HepG2 (cell line): ENCODE measurements at regions not wholly inside any gene's neighbourhood (a gene's known extent, or its start where the extent isn't known, plus 50 kb on each side); places are given as distances from the start of the nearest gene placed in this dataset.

ENCODE experiments used
- ATAC-seq: fragments of 200-7000 bp; cut with Tn5 transposase; 3 replicates; pipeline ENCODE4 v1.9.1; 2020; ENCODE audit warnings: mild to moderate bottlenecking, moderate library complexity
- BruUV-seq: library from RNA; stranded (reverse); fragments of 400-500 nt; replicated peaks from 2 replicates; lab custom pipeline; 2021; lab: Mats Ljungman, UMichigan
- CTCF ChIA-PET: fragments of 300-600 bp; formaldehyde crosslinking; extraction: SDS; loops from one replicate; lab custom pipeline; 2021; ENCODE audit warnings: low total read pairs, inconsistent platforms, low intra/inter-chr PET ratio; lab: Yijun Ruan, JAX
- POLR2A ChIA-PET: fragments of 350-600 bp; sonication (Branson Sonifier 250); formaldehyde crosslinking; loops from one replicate; lab custom pipeline; 2020; ENCODE audit warnings: antibody characterized with exemption, inconsistent platforms; lab: Yijun Ruan, JAX
- DNase-seq: peaks from one replicate; pipeline ENCODE4 v3.0.0-alpha.2; 2015; ENCODE audit warnings: low spot score
- FAIRE-seq: peaks from 3 replicates; lab custom pipeline; 2011; peaks lifted over from hg19 to GRCh38; lab: Jason Lieb, UNC
- H2AFZ ChIP-seq: one replicate; pipeline ENCODE4 v1.6.1; 2011; ENCODE audit warnings: low read length, inconsistent platforms
- H3K27ac ChIP-seq: fragments of 300-600 bp; 3 replicates; pipeline ENCODE4 v1.8.0; 2011; ENCODE audit warnings: mixed run types, mild to moderate bottlenecking, mixed read lengths, low read length, inconsistent platforms; ENCODE audit not compliant: insufficient read depth; ENCODE audit errors: extremely low read length
- H3K27me3 ChIP-seq, 2 experiments: fragments of 200-600 bp in 1 of 2; 2 replicates in 1 of 2; 3 replicates in 1 of 2; pipeline versions ENCODE4 v1.6.0 to v1.8.0; 2011; ENCODE audit warnings: low read length in 2 of 2, mild to moderate bottlenecking in 2 of 2, moderate library complexity in 2 of 2, inconsistent platforms in 1 of 2; ENCODE audit not compliant: insufficient read depth in 2 of 2, control insufficient read depth in 1 of 2
- H3K36me3 ChIP-seq, 2 experiments: fragments of 200-600 bp in 1 of 2; replicated peaks in 1 of 2; 2 replicates in 1 of 2; 3 replicates in 1 of 2; pipeline versions ENCODE4 v1.5.1 to v1.8.0; 2011; ENCODE audit warnings: low read length in 2 of 2, inconsistent platforms in 1 of 2; ENCODE audit not compliant: insufficient read depth in 2 of 2, control insufficient read depth in 1 of 2
- H3K4me1 ChIP-seq: 2 replicates; pipeline ENCODE4 v1.5.1; 2012; ENCODE audit warnings: low read length, inconsistent platforms; ENCODE audit not compliant: insufficient read depth
- H3K4me2 ChIP-seq: 2 replicates; pipeline ENCODE4 v1.6.0; 2011; ENCODE audit warnings: low read depth, low read length, inconsistent platforms
- H3K4me3 ChIP-seq, 3 experiments: fragments of 200-600 bp in 1 of 3; sonication (generic), shearing (Covaris generic) in 1 of 3; replicated peaks in 1 of 3; 2 replicates each; pipeline ENCODE4 v1.5.1; 2011 to 2016; ENCODE audit warnings: low read length in 3 of 3, inconsistent platforms in 2 of 3, low read depth in 2 of 3, mild to moderate bottlenecking in 2 of 3, control low read depth in 1 of 3, mixed read lengths in 1 of 3; ENCODE audit not compliant: insufficient read depth in 1 of 3
- H3K79me2 ChIP-seq: one replicate; pipeline ENCODE4 v1.6.1; 2011; ENCODE audit warnings: low read length, inconsistent platforms; ENCODE audit not compliant: insufficient read depth
- H3K9ac ChIP-seq: 2 replicates; pipeline ENCODE4 v1.6.0; 2011; ENCODE audit warnings: mild to moderate bottlenecking, low read depth, low read length, inconsistent platforms; ENCODE audit not compliant: insufficient read depth
- H3K9me3 ChIP-seq: 2 replicates; pipeline ENCODE4 v1.5.1; 2012; ENCODE audit warnings: mild to moderate bottlenecking, low read length
- H4K20me1 ChIP-seq: 2 replicates; pipeline ENCODE4 v1.6.0; 2011; ENCODE audit warnings: inconsistent platforms, mild to moderate bottlenecking, low read length, moderate library complexity; ENCODE audit not compliant: insufficient read depth
- KLF12 ChIP-seq: sonication (generic); formaldehyde crosslinking; IDR thresholded peaks from 2 replicates; pipeline ENCODE4 v1.4.0; 2020; ENCODE audit warnings: missing genetic modification reagents, borderline replicate concordance
- ZEB1 ChIP-seq: IDR thresholded peaks from 2 replicates; pipeline ENCODE4 v1.6.1; 2012; ENCODE audit warnings: mild to moderate bottlenecking, low read depth, inconsistent platforms; ENCODE audit not compliant: insufficient replicate concordance
- ZFP36 ChIP-seq: fragments of 150-350 bp; IDR thresholded peaks from 2 replicates; pipeline ENCODE4 v1.6.1; 2018; ENCODE audit warnings: borderline replicate concordance, low read length, low read depth; ENCODE audit not compliant: partially characterized antibody
- ZNF318 ChIP-seq: sonication (generic); formaldehyde crosslinking; IDR thresholded peaks from 2 replicates; pipeline ENCODE4 v1.4.0; 2020; ENCODE audit warnings: mild to moderate bottlenecking, missing genetic modification reagents
- ZSCAN20 ChIP-seq: sonication (generic); formaldehyde crosslinking; IDR thresholded peaks from 2 replicates; pipeline ENCODE4 v1.4.0; 2020; ENCODE audit warnings: missing genetic modification reagents, mild to moderate bottlenecking, borderline replicate concordance
- WGBS: methylation state at CpG from one replicate; pipeline ENCODE4 v1.1.6; 2017; ENCODE audit warnings: low lambda C conversion rate; 5-methylcytosine and 5-hydroxymethylcytosine counted together
- in situ Hi-C: cut with HindIII; loops from 2 replicates; pipeline ENCODE4 v1.10.0; 2017; ENCODE audit warnings: low pct_unique_long_range_greater_than_20kb; ENCODE audit not compliant: extremely low pct_ligation_motif_present
- intact Hi-C: fragments of 100-400 bp; cut with micrococcal nuclease; formaldehyde crosslinking; loops from one replicate; pipeline ENCODE4 v1.10.0; 2022; ENCODE audit not compliant: unreplicated experiment

DNA sequence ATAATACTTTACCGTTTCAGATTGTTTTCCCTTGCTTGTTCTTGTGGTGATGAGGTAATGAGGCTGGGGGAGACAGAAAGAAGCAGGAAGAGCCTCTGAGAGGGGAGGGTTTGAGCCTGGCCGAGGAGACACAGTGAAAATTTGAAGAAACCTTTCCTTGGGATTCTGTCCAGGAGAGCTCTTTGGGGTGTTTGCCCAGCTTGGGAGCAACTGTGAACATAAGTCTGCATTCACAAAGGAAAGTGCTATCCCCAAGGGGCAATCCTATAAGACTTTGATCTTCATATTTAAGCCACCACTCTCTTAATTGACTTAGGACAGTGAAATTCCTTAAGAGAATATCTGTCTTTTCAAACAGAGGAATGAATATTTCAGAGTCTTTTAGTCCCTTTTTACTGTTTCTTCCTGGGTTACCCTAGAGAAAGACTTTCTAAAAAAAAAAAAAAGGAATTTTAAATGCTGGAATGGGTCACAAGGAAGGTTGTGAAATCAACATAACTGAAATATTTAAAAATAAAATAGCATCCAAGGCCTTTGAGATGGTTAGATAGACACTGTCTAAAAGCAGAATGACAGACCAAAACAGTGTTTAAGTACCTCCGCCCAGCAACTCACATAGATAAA is 52.5 kb upstream of the STAM2 start:
- Histone ChIP-seq H3K79me2 (no peaks in the 10 kb centered on the region), H3K9me3 (no peaks in the 10 kb centered on the region)
- 25% methylated on average over 3 of the region's 3 CpGs for WGBS
- TF ChIP-seq ZSCAN20 (no peak), ZFP36 (no peak), KLF12 (CRISPR knock-in tag) (no peak), ZEB1 (no peak), ZNF318 (no peak)
- TF ChIP-seq, all 625 proteins: peak for 0
- ChIA-PET CTCF (no interaction called here), POLR2A (no interaction called here)
- Histone ChIP-seq H3K4me3 (no peak overlapping the region), H3K4me2 (no peak overlapping the region), H3K27ac (no peak overlapping the region), H3K4me1 (peaks cover 10% of the 10 kb centered on the region), H3K27me3 (peaks cover 0 to 4% of the 10 kb centered on the region in 2 experiments; a peak in 3 of 5 replicates), H4K20me1 (no peaks in the 10 kb centered on the region), H3K36me3 (no peaks in the 10 kb centered on the region), H2AFZ (peak overlapping the region; percentile 4), H3K9ac (no peak overlapping the region)
- in situ Hi-C loops (no loop called here), intact Hi-C loops (no loop called here)
- no peak for FAIRE-seq
- DNase-seq = no peak
- BruUV-seq = no TSS peak
- no peak for ATAC-seq
